Hematopoietic multipotent progenitor cell treated with erythropoietin and hydrocortisone succinate and interleukin-3 and kit ligand, for 15 days (in vitro differentiated cells): ENCODE measurements at regions not wholly inside any gene's neighbourhood (a gene's known extent, or its start where the extent isn't known, plus 50 kb on each side); places are given as distances from the start of the nearest gene placed in this dataset.

Source experiments
- DNase-seq: peaks from one replicate; pipeline ENCODE4 v3.0.0-alpha.2; 2015; ENCODE audit warnings: low spot score

GRCh38 chr5:88487066-88487465, 218.4 kb upstream of the TMEM161B start:
- no peak for DNase-seq

GRCh38 chr5:88486431-88486830, 217.8 kb upstream of the TMEM161B start:
- DNase-seq = no peak

GRCh38 chr5:88485531-88485930, 216.9 kb upstream of the TMEM161B start:
- DNase-seq = no peak

- no peak for DNase-seq
Measured at GRCh38 chr5:88483964-88484672, 215.5 kb upstream of the TMEM161B start.

GRCh38 chr5:88480801-88481499, 212.3 kb upstream of the TMEM161B start:
- no peak for DNase-seq

GRCh38 chr5:88480245-88480644, 211.6 kb upstream of the TMEM161B start:
- no peak for DNase-seq

GRCh38 chr5:88474574-88474973, 205.9 kb upstream of the TMEM161B start:
- no peak for DNase-seq

- DNase-seq = no peak
Measured at GRCh38 chr5:88470745-88471144, 202.1 kb upstream of the TMEM161B start.

GRCh38 chr5:88459971-88460370, 191.3 kb upstream of the TMEM161B start:
- no peak for DNase-seq

GRCh38 chr5:88452820-88453219, 184.2 kb upstream of the TMEM161B start:
- DNase-seq = no peak

- DNase-seq = no peak
Measured at GRCh38 chr5:88450239-88450638, 181.6 kb upstream of the TMEM161B start.

GRCh38 chr5:88438006-88438405, 169.4 kb upstream of the TMEM161B start:
- DNase-seq = no peak

GRCh38 chr5:88436290-88436689, 167.6 kb upstream of the TMEM161B start:
- DNase-seq = no peak

GRCh38 chr5:88428633-88429032, 160.0 kb upstream of the TMEM161B start:
- DNase-seq = no peak

GRCh38 chr5:88426441-88426840, 157.8 kb upstream of the TMEM161B start:
- no peak for DNase-seq

GRCh38 chr5:88425124-88425523, 156.5 kb upstream of the TMEM161B start:
- no peak for DNase-seq

GRCh38 chr5:88419931-88420330, 151.3 kb upstream of the TMEM161B start:
- no peak for DNase-seq

- DNase-seq = no peak
Measured at GRCh38 chr5:88407341-88407740, 138.7 kb upstream of the TMEM161B start.

- DNase-seq = no peak
Measured at GRCh38 chr5:88405783-88406182, 137.1 kb upstream of the TMEM161B start.

GRCh38 chr5:88404405-88404804, 135.8 kb upstream of the TMEM161B start:
- no peak for DNase-seq

- no peak for DNase-seq
Measured at GRCh38 chr5:88401686-88402085, 133.0 kb upstream of the TMEM161B start.

GRCh38 chr5:88401228-88401627, 132.6 kb upstream of the TMEM161B start:
- DNase-seq = no peak

- no peak for DNase-seq
Measured at GRCh38 chr5:88399561-88399960, 130.9 kb upstream of the TMEM161B start.

- DNase-seq = no peak
Measured at GRCh38 chr5:88398316-88398715, 129.7 kb upstream of the TMEM161B start.
